GM23338 (cell line): ENCODE measurements at regions not wholly inside any gene's neighbourhood (a gene's known extent, or its start where the extent isn't known, plus 50 kb on each side); places are given as distances from the start of the nearest gene placed in this dataset.

Experiments used
- ATAC-seq: fragments of 200-7000 bp; cut with Tn5 transposase; 3 replicates; pipeline ENCODE4 v1.9.1; 2020
- DNase-seq: peaks from one replicate; pipeline ENCODE4 v3.0.0-alpha.2; 2015; ENCODE audit warnings: low spot score
- H2AFZ ChIP-seq: fragments of 200-600 bp; sonication (generic); 2 replicates; pipeline ENCODE4 v1.8.0; 2016; ENCODE audit warnings: antibody characterized with exemption, mild to moderate bottlenecking, moderate library complexity
- H3F3A ChIP-seq: fragments of 200-600 bp; sonication (generic); replicated peaks from 2 replicates; pipeline ENCODE4 v1.8.0; 2017; ENCODE audit warnings: antibody characterized with exemption, mixed run types, low read depth
- H3K27ac ChIP-seq: fragments of 200-600 bp; sonication (generic); 2 replicates; pipeline ENCODE4 v1.6.1; 2016; ENCODE audit warnings: low read depth
- H3K27me3 ChIP-seq: fragments of 200-600 bp; sonication (generic); 2 replicates; pipeline ENCODE4 v1.8.0; 2016; ENCODE audit warnings: mild to moderate bottlenecking, mixed run types, moderate library complexity; ENCODE audit not compliant: insufficient read depth
- H3K36me3 ChIP-seq: fragments of 200-600 bp; sonication (generic); 2 replicates; pipeline ENCODE4 v1.8.0; 2016; ENCODE audit warnings: mild to moderate bottlenecking; ENCODE audit not compliant: insufficient read depth
- H3K4me1 ChIP-seq: fragments of 200-600 bp; sonication (generic); 2 replicates; pipeline ENCODE4 v1.8.0; 2016; ENCODE audit warnings: mild to moderate bottlenecking, moderate library complexity; ENCODE audit not compliant: insufficient read depth
- H3K4me2 ChIP-seq: fragments of 200-600 bp; sonication (generic); 2 replicates; pipeline ENCODE4 v1.7.1; 2017; ENCODE audit warnings: mixed run types
- H3K4me3 ChIP-seq: fragments of 200-600 bp; sonication (generic); 2 replicates; pipeline ENCODE4 v1.6.1; 2016; ENCODE audit warnings: mixed run types
- H3K79me2 ChIP-seq: fragments of 200-600 bp; sonication (generic); replicated peaks from 2 replicates; pipeline ENCODE4 v1.8.0; 2017; ENCODE audit warnings: mild to moderate bottlenecking; ENCODE audit not compliant: insufficient read depth
- H3K9me2 ChIP-seq: fragments of 200-600 bp; sonication (generic); 2 replicates; pipeline ENCODE4 v1.8.0; 2017; ENCODE audit not compliant: insufficient read depth
- H4K20me1 ChIP-seq: fragments of 200-600 bp; sonication (generic); replicated peaks from 2 replicates; pipeline ENCODE4 v1.8.0; 2017; ENCODE audit warnings: mild to moderate bottlenecking; ENCODE audit not compliant: insufficient read depth
- H3K27ac Mint-ChIP-seq: 2 replicates; pipeline ENCODE4 v1.8.0; 2020; ENCODE audit warnings: inconsistent platforms, mild to moderate bottlenecking, moderate library complexity, mixed read lengths
- H3K27me3 Mint-ChIP-seq: 3 replicates; pipeline ENCODE4 v1.8.0; 2022; ENCODE audit warnings: low read depth, mild to moderate bottlenecking, moderate library complexity, mixed read lengths, inconsistent platforms; ENCODE audit not compliant: insufficient read depth, poor library complexity
- H3K36me3 Mint-ChIP-seq: 3 replicates; pipeline ENCODE4 v1.8.0; 2021; ENCODE audit warnings: low read depth, mild to moderate bottlenecking, inconsistent platforms, moderate library complexity, mixed read lengths
- H3K4me1 Mint-ChIP-seq: 3 replicates; pipeline ENCODE4 v1.8.0; 2020; ENCODE audit warnings: mild to moderate bottlenecking, inconsistent platforms, mixed read lengths
- H3K4me3 Mint-ChIP-seq: 3 replicates; pipeline ENCODE4 v1.8.0; 2021; ENCODE audit warnings: moderate library complexity, mild to moderate bottlenecking, inconsistent platforms, mixed read lengths
- H3K9me3 Mint-ChIP-seq: 3 replicates; pipeline ENCODE4 v1.8.0; 2020; ENCODE audit warnings: moderate library complexity, mild to moderate bottlenecking, inconsistent platforms, mixed read lengths
- CREB1 ChIP-seq: fragments of 250-450 bp; sonication (Bioruptor Pico); IDR thresholded peaks from 2 replicates; pipeline ENCODE4 v1.5.0; 2020; ENCODE audit warnings: low read depth, mild to moderate bottlenecking, moderate library complexity
- CTCF ChIP-seq, 2 experiments: fragments of 200-600 bp in 1 of 2; sonication (generic) in 1 of 2; conservative IDR thresholded peaks; 2 replicates each; pipeline versions ENCODE4 v1.5.1 to v1.6.1; 2016 to 2017; ENCODE audit warnings: antibody characterized with exemption in 2 of 2, low read depth in 2 of 2, mild to moderate bottlenecking in 2 of 2, moderate library complexity in 1 of 2
- EZH2 ChIP-seq: fragments of 200-600 bp; sonication (generic); IDR thresholded peaks from one replicate; pipeline ENCODE4 v1.8.0; 2017; ENCODE audit warnings: antibody characterized with exemption, mild to moderate bottlenecking, low read depth; ENCODE audit not compliant: unreplicated experiment
- JUNB ChIP-seq: IDR thresholded peaks from one replicate; pipeline ENCODE4 v1.6.1; 2016; ENCODE audit warnings: antibody characterized with exemption; ENCODE audit not compliant: unreplicated experiment
- STAT1 ChIP-seq: IDR thresholded peaks from one replicate; pipeline ENCODE4 v1.6.1; 2016; ENCODE audit warnings: antibody characterized with exemption; ENCODE audit not compliant: unreplicated experiment
- ZNF331 ChIP-seq: fragments of 250-450 bp; sonication (Bioruptor Pico); IDR thresholded peaks from 2 replicates; pipeline ENCODE4 v1.5.0; 2020; ENCODE audit warnings: low read depth, mild to moderate bottlenecking, moderate library complexity
- TF ChIP-seq, protein P1 (sequence below): IDR thresholded peaks from one replicate; pipeline ENCODE4 v1.6.1; 2018; ENCODE audit warnings: antibody characterized with exemption; ENCODE audit not compliant: unreplicated experiment
- TF ChIP-seq, protein P2 (sequence below): IDR thresholded peaks from 2 replicates; pipeline ENCODE4 v1.6.1; 2016; ENCODE audit warnings: antibody characterized with exemption
- TF ChIP-seq, protein P3 (sequence below): fragments of 250-450 bp; sonication (Bioruptor Pico); IDR thresholded peaks from 2 replicates; pipeline ENCODE4 v1.5.0; 2020; ENCODE audit warnings: mild to moderate bottlenecking, moderate library complexity

DNA sequence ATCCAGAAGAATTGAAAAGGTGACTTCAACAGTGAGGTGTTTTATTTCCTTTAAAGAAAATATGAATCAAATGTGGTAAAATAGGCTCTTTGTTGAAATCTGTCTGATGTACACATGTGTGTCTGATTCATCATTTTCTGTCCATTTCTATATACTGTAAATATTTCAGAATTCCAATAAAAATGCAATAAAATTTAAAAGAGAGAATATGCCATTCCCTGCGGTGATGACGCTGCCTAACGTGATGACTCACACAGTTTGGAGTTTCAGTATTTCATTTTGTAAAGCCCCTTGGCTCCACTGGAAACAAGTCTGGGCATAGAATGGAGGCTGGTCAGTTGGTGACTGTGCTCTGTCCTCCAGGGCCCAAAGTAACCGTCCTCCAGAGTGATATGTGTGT is 482.5 kb upstream of the CDH5 start (continued):
- TF ChIP-seq, protein P1, sequence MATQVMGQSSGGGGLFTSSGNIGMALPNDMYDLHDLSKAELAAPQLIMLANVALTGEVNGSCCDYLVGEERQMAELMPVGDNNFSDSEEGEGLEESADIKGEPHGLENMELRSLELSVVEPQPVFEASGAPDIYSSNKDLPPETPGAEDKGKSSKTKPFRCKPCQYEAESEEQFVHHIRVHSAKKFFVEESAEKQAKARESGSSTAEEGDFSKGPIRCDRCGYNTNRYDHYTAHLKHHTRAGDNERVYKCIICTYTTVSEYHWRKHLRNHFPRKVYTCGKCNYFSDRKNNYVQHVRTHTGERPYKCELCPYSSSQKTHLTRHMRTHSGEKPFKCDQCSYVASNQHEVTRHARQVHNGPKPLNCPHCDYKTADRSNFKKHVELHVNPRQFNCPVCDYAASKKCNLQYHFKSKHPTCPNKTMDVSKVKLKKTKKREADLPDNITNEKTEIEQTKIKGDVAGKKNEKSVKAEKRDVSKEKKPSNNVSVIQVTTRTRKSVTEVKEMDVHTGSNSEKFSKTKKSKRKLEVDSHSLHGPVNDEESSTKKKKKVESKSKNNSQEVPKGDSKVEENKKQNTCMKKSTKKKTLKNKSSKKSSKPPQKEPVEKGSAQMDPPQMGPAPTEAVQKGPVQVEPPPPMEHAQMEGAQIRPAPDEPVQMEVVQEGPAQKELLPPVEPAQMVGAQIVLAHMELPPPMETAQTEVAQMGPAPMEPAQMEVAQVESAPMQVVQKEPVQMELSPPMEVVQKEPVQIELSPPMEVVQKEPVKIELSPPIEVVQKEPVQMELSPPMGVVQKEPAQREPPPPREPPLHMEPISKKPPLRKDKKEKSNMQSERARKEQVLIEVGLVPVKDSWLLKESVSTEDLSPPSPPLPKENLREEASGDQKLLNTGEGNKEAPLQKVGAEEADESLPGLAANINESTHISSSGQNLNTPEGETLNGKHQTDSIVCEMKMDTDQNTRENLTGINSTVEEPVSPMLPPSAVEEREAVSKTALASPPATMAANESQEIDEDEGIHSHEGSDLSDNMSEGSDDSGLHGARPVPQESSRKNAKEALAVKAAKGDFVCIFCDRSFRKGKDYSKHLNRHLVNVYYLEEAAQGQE, result no peak
- TF ChIP-seq EZH2 (no peak), JUNB (no peak), CREB1 (CRISPR knock-in tag) (no peak), ZNF331 (CRISPR knock-in tag) (no peak), STAT1 (no peak), CTCF (conservative IDR thresholded peaks at IDR 0.05; ENCODE audit: low read depth in 2 of 2) (no peak)
- TF ChIP-seq, protein P2, sequence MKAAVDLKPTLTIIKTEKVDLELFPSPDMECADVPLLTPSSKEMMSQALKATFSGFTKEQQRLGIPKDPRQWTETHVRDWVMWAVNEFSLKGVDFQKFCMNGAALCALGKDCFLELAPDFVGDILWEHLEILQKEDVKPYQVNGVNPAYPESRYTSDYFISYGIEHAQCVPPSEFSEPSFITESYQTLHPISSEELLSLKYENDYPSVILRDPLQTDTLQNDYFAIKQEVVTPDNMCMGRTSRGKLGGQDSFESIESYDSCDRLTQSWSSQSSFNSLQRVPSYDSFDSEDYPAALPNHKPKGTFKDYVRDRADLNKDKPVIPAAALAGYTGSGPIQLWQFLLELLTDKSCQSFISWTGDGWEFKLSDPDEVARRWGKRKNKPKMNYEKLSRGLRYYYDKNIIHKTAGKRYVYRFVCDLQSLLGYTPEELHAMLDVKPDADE, result no peak

DNA sequence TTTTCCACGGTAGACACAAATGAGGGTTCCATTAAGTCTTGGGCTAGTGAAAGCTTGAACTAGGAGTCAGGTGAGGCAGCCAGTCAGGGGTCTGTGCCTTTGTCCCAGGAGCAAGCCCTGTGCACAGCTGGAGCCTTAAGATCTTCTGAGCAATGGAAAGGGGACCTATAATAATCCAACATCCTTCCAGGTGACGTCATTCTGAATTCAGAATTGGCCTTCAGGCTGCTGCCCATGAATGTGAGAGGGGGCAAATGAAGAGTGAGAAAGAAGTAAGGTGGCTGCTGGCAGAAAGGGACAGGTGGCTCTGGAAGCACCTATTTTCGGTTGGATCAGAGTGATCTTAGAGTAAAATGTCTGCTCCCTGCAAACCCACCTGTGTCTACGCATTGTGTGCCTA is 488.1 kb upstream of the CDH5 start:
- peaks cover 5% of the 10 kb centered on the region for H3K27me3 Mint-ChIP-seq
- Histone ChIP-seq H3K79me2 (no peaks in the 10 kb centered on the region), H3K27ac (no peak overlapping the region), H3F3A (no peaks in the 10 kb centered on the region), H3K4me2 (no peak overlapping the region), H3K9me2 (no peaks in the 10 kb centered on the region), H3K27me3 (no peaks in the 10 kb centered on the region), H2AFZ (no peak overlapping the region), H3K36me3 (no peaks in the 10 kb centered on the region), H3K4me1 (no peaks in the 10 kb centered on the region), H3K4me3 (no peak overlapping the region), H4K20me1 (no peaks in the 10 kb centered on the region)
- H3K36me3 Mint-ChIP-seq, result no peaks in the 10 kb centered on the region
- H3K4me1 Mint-ChIP-seq, result no peaks in the 10 kb centered on the region; the same call in 2 of the 3 replicates
- ATAC-seq (no peak), DNase-seq (no peak)
- no peak overlapping the region for H3K4me3 Mint-ChIP-seq
- no peak overlapping the region; the same call in 1 of the 2 replicates for H3K27ac Mint-ChIP-seq
- H3K9me3 Mint-ChIP-seq, result no peaks in the 10 kb centered on the region; the same call in 2 of the 3 replicates
- no peak for TF ChIP-seq CREB1 (CRISPR knock-in tag)
- TF ChIP-seq, protein P3, sequence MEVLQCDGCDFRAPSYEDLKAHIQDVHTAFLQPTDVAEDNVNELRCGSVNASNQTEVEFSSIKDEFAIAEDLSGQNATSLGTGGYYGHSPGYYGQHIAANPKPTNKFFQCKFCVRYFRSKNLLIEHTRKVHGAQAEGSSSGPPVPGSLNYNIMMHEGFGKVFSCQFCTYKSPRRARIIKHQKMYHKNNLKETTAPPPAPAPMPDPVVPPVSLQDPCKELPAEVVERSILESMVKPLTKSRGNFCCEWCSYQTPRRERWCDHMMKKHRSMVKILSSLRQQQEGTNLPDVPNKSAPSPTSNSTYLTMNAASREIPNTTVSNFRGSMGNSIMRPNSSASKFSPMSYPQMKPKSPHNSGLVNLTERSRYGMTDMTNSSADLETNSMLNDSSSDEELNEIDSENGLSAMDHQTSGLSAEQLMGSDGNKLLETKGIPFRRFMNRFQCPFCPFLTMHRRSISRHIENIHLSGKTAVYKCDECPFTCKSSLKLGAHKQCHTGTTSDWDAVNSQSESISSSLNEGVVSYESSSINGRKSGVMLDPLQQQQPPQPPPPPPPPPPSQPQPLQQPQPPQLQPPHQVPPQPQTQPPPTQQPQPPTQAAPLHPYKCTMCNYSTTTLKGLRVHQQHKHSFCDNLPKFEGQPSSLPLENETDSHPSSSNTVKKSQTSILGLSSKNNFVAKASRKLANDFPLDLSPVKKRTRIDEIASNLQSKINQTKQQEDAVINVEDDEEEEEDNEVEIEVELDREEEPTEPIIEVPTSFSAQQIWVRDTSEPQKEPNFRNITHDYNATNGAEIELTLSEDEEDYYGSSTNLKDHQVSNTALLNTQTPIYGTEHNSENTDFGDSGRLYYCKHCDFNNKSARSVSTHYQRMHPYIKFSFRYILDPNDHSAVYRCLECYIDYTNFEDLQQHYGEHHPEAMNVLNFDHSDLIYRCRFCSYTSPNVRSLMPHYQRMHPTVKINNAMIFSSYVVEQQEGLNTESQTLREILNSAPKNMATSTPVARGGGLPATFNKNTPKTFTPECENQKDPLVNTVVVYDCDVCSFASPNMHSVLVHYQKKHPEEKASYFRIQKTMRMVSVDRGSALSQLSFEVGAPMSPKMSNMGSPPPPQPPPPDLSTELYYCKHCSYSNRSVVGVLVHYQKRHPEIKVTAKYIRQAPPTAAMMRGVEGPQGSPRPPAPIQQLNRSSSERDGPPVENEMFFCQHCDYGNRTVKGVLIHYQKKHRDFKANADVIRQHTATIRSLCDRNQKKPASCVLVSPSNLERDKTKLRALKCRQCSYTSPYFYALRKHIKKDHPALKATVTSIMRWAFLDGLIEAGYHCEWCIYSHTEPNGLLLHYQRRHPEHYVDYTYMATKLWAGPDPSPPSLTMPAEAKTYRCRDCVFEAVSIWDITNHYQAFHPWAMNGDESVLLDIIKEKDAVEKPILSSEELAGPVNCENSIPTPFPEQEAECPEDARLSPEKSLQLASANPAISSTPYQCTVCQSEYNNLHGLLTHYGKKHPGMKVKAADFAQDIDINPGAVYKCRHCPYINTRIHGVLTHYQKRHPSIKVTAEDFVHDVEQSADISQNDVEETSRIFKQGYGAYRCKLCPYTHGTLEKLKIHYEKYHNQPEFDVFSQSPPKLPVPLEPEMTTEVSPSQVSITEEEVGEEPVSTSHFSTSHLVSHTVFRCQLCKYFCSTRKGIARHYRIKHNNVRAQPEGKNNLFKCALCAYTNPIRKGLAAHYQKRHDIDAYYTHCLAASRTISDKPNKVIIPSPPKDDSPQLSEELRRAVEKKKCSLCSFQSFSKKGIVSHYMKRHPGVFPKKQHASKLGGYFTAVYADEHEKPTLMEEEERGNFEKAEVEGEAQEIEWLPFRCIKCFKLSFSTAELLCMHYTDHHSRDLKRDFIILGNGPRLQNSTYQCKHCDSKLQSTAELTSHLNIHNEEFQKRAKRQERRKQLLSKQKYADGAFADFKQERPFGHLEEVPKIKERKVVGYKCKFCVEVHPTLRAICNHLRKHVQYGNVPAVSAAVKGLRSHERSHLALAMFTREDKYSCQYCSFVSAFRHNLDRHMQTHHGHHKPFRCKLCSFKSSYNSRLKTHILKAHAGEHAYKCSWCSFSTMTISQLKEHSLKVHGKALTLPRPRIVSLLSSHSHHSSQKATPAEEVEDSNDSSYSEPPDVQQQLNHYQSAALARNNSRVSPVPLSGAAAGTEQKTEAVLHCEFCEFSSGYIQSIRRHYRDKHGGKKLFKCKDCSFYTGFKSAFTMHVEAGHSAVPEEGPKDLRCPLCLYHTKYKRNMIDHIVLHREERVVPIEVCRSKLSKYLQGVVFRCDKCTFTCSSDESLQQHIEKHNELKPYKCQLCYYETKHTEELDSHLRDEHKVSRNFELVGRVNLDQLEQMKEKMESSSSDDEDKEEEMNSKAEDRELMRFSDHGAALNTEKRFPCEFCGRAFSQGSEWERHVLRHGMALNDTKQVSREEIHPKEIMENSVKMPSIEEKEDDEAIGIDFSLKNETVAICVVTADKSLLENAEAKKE (CRISPR knock-in tag), result no peak
- TF ChIP-seq, protein P2, result no peak
